ENCODE measurements at regions not wholly inside any gene's neighbourhood (a gene's known extent, or its start where the extent isn't known, plus 50 kb on each side); places are given as distances from the start of the nearest gene placed in this dataset.

DNA sequence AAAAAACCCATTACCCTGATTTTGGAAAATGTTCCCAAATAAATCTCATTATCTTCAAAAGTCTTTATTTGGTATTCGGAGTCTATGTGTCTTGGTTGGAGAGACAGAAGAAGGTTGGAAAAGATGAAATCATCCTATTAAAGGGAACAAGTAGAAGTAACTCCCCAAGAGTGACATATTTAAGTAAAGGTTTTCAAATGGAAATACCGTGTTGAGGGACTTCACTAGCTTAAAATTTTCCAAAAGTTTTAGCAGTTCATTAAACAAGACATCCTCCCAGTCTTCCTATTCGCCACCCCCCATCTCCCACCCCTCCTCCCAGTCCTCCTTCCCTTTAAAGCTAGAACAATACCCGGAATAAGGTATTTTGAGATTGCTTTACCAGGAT, 62.7 kb upstream of the CCDC160 start:
- TF ChIP-seq, protein P1, sequence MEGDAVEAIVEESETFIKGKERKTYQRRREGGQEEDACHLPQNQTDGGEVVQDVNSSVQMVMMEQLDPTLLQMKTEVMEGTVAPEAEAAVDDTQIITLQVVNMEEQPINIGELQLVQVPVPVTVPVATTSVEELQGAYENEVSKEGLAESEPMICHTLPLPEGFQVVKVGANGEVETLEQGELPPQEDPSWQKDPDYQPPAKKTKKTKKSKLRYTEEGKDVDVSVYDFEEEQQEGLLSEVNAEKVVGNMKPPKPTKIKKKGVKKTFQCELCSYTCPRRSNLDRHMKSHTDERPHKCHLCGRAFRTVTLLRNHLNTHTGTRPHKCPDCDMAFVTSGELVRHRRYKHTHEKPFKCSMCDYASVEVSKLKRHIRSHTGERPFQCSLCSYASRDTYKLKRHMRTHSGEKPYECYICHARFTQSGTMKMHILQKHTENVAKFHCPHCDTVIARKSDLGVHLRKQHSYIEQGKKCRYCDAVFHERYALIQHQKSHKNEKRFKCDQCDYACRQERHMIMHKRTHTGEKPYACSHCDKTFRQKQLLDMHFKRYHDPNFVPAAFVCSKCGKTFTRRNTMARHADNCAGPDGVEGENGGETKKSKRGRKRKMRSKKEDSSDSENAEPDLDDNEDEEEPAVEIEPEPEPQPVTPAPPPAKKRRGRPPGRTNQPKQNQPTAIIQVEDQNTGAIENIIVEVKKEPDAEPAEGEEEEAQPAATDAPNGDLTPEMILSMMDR (IDR thresholded peaks at IDR 0.05; ENCODE audit: low read depth, low read length), result no peak
- no peak for DNase-seq (ENCODE audit: extremely low read depth, low read depth)

DNA sequence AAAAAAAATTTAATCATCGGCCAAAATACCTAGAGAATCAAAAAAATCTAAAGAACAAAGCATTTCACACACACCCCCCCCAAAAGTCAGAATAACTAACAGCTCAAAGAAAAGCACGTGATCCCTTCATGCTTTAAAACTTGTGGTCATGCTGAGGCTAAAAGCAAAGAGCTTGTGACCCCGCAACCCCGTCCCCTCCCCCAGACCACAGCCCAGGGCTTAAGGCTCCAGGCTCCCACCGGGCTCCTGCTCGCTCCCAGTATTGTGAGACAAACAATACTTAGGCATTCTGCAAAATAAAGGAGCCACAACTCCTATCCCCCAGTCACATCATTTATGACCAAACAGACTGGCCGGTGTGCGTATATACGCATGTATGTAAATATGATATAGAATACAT, 62.1 kb upstream of the CCDC160 start:
- DNase-seq (ENCODE audit: extremely low read depth, low read depth), result no peak
- TF ChIP-seq, protein P1 (IDR thresholded peaks at IDR 0.05; ENCODE audit: low read depth, low read length), result no peak

DNA sequence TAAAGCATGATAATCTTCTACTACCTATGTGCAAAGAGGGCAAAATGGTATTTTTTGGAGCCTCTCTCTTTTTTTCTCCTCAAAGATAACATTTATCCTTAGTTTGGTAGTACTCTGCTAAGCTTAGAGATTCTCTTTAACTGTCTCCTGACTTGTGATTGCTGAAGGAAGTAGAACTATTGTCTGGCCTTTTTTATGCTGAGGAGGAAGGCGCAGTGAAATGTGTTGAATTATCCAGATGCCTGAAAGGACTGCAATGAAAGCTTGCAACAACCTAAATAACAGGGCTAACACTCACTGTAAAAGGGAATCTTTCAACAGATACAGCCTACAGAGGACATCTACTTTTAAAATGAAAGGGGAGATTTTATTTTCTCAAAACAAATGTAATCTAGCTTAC, 59.5 kb upstream of the CCDC160 start:
- DNase-seq (ENCODE audit: extremely low read depth, low read depth), result no peak
- TF ChIP-seq, protein P1 (IDR thresholded peaks at IDR 0.05; ENCODE audit: low read depth, low read length), result no peak

DNA sequence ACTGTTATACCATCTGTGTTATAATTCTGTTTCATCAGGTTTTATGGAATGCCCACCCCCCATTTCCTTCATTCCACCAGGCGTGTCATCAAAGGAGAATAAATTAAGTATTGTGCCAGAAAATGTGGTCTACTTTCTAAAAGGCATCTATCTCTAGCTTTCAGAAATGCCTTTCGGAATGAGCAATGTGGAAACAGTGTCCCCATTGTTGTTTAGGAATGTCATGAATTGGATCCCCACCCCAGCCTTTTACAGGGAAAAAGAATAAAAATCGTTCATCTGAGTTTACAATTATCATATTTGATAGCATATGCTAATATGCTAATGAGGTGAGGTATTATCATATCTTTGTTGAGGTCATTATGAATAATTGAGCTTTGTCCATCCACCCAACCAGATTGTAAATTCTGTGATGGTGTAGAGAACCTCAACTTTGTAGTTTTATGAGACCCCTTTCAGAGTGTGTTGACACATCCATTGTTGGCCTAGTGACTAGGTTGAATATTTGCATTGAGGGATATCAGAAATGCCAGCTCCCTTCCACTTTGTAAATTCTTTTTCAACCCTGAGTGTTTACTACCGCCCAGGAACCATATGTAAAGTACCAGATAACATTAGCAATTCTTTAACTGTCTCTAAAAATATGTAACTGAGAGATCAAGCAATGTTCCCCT, 56.2 kb upstream of the CCDC160 start:
- DNase-seq (ENCODE audit: extremely low read depth, low read depth), result no peak
- TF ChIP-seq, protein P1 (IDR thresholded peaks at IDR 0.05; ENCODE audit: low read depth, low read length), result no peak

DNA sequence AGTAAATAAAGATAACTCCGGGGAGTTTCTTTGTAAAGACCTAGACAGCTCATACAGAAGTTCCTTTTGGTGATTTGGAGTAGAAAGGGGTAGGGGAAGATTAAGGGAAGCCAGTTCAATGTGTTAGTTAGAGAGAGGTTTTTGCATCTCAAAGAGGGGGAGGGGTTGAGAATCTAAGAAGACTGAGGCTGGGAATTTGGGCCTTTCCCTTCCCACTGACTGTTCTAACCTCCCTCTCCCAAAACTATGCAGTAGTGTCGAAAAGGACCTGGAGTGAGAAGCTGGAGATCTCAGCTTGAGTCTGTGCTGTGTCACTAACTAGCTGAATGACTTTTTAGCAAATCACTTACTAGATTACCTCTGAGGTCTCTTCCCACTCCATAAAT, 55.7 kb upstream of the CCDC160 start:
- TF ChIP-seq, protein P1 (IDR thresholded peaks at IDR 0.05; ENCODE audit: low read depth, low read length), result no peak
- DNase-seq (ENCODE audit: extremely low read depth, low read depth), result no peak

DNA sequence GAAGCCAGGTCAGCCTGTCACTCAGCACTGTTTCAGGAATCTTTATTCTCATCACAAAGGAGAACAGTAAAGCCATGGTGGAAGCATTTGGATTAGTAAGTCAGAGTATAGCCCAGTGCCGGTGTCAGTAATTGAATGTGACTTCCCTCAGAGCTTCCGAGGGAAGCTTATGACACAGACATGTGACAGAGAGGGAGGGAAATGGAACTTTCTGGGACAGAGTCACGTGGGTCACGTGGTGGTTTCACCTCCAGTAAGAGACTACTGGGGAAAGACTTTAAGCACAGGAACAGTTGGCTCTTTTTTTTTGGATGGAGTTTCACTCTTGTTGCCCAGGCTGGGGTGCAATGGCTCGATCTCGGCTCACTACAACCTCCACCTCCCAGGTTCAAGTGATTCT, 53.3 kb upstream of the CCDC160 start:
- TF ChIP-seq, protein P1 (IDR thresholded peaks at IDR 0.05; ENCODE audit: low read depth, low read length), result no peak
- DNase-seq (ENCODE audit: extremely low read depth, low read depth), result no peak

DNA sequence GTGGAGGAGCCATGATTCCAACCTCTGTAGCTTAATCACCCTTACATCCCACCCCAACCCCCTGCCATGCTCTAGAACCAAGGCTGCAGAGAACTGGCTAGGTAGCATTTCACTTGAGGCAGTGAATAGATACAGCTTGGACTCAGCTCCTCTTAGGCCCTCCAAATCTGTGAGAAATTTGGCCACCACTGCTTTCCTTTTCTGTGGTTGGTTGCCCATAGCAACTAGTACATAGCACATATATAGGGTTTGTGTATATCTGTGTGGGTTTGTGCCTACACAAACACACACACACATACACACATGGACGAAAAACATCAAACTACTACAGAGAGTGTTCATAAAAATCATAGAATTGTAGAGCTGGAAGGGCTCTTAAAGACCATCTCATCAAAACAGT, 52.0 kb upstream of the CCDC160 start:
- TF ChIP-seq, protein P1 (IDR thresholded peaks at IDR 0.05; ENCODE audit: low read depth, low read length), result no peak
- DNase-seq (ENCODE audit: extremely low read depth, low read depth), result no peak
